ENCODE measurements at regions not wholly inside any gene's neighbourhood (a gene's known extent, or its start where the extent isn't known, plus 50 kb on each side); places are given as distances from the start of the nearest gene placed in this dataset.

DNA sequence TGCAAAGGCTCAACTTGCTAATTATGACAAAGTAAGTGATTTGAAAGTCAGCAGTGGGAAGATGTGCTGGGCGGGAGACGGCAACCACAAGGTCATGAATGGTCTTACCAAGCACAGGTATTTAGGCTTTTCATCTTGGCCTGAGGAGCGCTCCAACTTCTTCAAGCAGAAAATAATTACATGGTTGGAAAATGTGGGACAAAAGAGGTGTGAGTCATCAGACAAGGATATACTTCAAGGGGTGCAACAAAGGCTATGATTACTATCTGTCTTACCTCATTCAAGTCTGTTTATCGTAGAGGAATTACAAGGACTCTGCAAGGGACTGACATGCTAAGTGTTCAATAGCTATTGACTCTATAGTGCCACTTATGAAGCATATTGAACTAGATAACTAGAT lies 2005.7 kb downstream of the MRPL39 start:
- Histone ChIP-seq H3K36me3 (replicated peaks; ENCODE audit: low read depth, low read length) (no peaks in the 10 kb centered on the region), H3K4me3 (ENCODE audit: low read length) (no peak overlapping the region), H3K27me3 (ENCODE audit: low read depth, low read length) (no peaks in the 10 kb centered on the region), H3K4me2 (ENCODE audit: low read length) (no peak overlapping the region), H3K4me1 (ENCODE audit: low read length) (no peaks in the 10 kb centered on the region), H3K27ac (ENCODE audit: low read length) (no peak overlapping the region), H4K20me1 (ENCODE audit: insufficient read depth, low read length) (no peaks in the 10 kb centered on the region), H3K9ac (ENCODE audit: low read length) (no peak overlapping the region), H2AFZ (ENCODE audit: low read depth, low read length) (no peak overlapping the region), H3K9me3 (ENCODE audit: insufficient read depth, low read length) (no peaks in the 10 kb centered on the region), H3K79me2 (ENCODE audit: low read length) (no peaks in the 10 kb centered on the region)
- no peak for TF ChIP-seq EZH2phosphoT487 (IDR thresholded peaks at IDR 0.05; ENCODE audit: low read depth)
- TF ChIP-seq, protein P1, sequence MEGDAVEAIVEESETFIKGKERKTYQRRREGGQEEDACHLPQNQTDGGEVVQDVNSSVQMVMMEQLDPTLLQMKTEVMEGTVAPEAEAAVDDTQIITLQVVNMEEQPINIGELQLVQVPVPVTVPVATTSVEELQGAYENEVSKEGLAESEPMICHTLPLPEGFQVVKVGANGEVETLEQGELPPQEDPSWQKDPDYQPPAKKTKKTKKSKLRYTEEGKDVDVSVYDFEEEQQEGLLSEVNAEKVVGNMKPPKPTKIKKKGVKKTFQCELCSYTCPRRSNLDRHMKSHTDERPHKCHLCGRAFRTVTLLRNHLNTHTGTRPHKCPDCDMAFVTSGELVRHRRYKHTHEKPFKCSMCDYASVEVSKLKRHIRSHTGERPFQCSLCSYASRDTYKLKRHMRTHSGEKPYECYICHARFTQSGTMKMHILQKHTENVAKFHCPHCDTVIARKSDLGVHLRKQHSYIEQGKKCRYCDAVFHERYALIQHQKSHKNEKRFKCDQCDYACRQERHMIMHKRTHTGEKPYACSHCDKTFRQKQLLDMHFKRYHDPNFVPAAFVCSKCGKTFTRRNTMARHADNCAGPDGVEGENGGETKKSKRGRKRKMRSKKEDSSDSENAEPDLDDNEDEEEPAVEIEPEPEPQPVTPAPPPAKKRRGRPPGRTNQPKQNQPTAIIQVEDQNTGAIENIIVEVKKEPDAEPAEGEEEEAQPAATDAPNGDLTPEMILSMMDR (IDR thresholded peaks at IDR 0.05; ENCODE audit: low read depth, low read length): no peak

DNA sequence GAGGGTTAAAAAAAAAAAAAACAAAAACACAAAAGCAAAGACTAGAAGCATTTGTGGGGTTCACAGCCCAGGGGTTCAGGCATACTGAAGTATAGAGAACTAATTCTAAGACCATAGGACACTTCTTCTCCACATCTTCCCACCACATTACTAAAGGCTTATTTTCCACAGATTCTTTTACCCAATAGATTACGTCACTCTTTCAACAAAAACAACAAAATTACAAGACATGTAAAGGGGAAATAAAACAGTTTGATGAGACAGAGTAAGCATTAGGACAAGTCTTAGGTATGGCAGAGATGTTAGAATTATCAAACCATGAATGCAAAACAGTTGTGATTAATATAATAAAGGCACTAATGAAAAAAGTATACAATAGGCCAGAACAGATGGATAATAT lies 2013.7 kb downstream of the MRPL39 start:
- Histone ChIP-seq H3K79me2 (ENCODE audit: low read length) (no peaks in the 10 kb centered on the region), H2AFZ (ENCODE audit: low read depth, low read length) (no peak overlapping the region), H4K20me1 (ENCODE audit: insufficient read depth, low read length) (no peaks in the 10 kb centered on the region), H3K27me3 (ENCODE audit: low read depth, low read length) (no peaks in the 10 kb centered on the region), H3K9me3 (ENCODE audit: insufficient read depth, low read length) (no peaks in the 10 kb centered on the region), H3K36me3 (replicated peaks; ENCODE audit: low read depth, low read length) (no peaks in the 10 kb centered on the region), H3K4me1 (ENCODE audit: low read length) (no peaks in the 10 kb centered on the region; the same call in 1 of the 2 replicates), H3K9ac (ENCODE audit: low read length) (no peak overlapping the region), H3K27ac (ENCODE audit: low read length) (no peak overlapping the region), H3K4me3 (ENCODE audit: low read length) (no peak overlapping the region), H3K4me2 (ENCODE audit: low read length) (no peak overlapping the region)
- no peak for TF ChIP-seq EZH2phosphoT487 (IDR thresholded peaks at IDR 0.05; ENCODE audit: low read depth)
- TF ChIP-seq, protein P1 (IDR thresholded peaks at IDR 0.05; ENCODE audit: low read depth, low read length): no peak

DNA sequence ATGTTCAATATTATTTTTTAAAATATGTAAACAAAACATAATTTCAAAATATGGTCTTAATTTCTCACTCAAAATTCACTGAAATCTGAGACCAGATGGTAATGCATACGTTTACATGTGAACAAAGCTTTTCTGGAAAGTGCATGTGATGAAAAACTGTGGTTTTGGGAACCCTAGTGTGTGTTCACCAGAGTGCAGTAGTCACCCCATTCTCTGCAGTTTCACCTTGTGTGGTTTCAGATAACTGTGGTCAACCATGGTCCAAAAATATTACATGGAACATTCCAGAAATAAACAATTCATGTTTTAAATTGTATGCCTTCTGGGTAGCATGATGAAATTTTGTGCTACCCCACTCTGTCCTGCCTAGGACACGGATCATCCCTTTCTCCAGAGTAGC lies 2021.9 kb downstream of the MRPL39 start:
- H3K4me3 ChIP-seq (ENCODE audit: low read length): no peak overlapping the region
- H2AFZ ChIP-seq (ENCODE audit: low read depth, low read length): no peak overlapping the region
- no peaks in the 10 kb centered on the region for H3K79me2 ChIP-seq (ENCODE audit: low read length)
- H3K27ac ChIP-seq (ENCODE audit: low read length): no peak overlapping the region
- no peaks in the 10 kb centered on the region for H3K36me3 ChIP-seq (replicated peaks; ENCODE audit: low read depth, low read length)
- H3K4me2 ChIP-seq (ENCODE audit: low read length): no peak overlapping the region
- TF ChIP-seq, protein P1 (IDR thresholded peaks at IDR 0.05; ENCODE audit: low read depth, low read length): no peak
- TF ChIP-seq EZH2phosphoT487 (IDR thresholded peaks at IDR 0.05; ENCODE audit: low read depth): no peak
- H3K4me1 ChIP-seq (ENCODE audit: low read length): no peaks in the 10 kb centered on the region
- H4K20me1 ChIP-seq (ENCODE audit: insufficient read depth, low read length): no peaks in the 10 kb centered on the region
- H3K27me3 ChIP-seq (ENCODE audit: low read depth, low read length): no peaks in the 10 kb centered on the region
- H3K9ac ChIP-seq (ENCODE audit: low read length): no peak overlapping the region
- no peaks in the 10 kb centered on the region for H3K9me3 ChIP-seq (ENCODE audit: insufficient read depth, low read length)

GRCh38 chr21:23579573-23579972 lies 2027.7 kb downstream of the MRPL39 start:
- Histone ChIP-seq H3K36me3 (replicated peaks; ENCODE audit: low read depth, low read length) (no peaks in the 10 kb centered on the region), H3K27me3 (ENCODE audit: low read depth, low read length) (no peaks in the 10 kb centered on the region), H3K4me2 (ENCODE audit: low read length) (peak overlapping the region; percentile 70), H3K79me2 (ENCODE audit: low read length) (no peaks in the 10 kb centered on the region), H3K27ac (ENCODE audit: low read length) (no peak overlapping the region), H4K20me1 (ENCODE audit: insufficient read depth, low read length) (no peaks in the 10 kb centered on the region), H3K9ac (ENCODE audit: low read length) (no peak overlapping the region), H3K4me1 (ENCODE audit: low read length) (no peaks in the 10 kb centered on the region), H3K4me3 (ENCODE audit: low read length) (no peak overlapping the region; the same call in 1 of the 2 replicates), H2AFZ (ENCODE audit: low read depth, low read length) (0 out of 2 replicates have a peak overlapping the region, but pooled peaks have one; percentile 36), H3K9me3 (ENCODE audit: insufficient read depth, low read length) (no peaks in the 10 kb centered on the region)
- no peak for TF ChIP-seq EZH2phosphoT487 (IDR thresholded peaks at IDR 0.05; ENCODE audit: low read depth)
- TF ChIP-seq, protein P1 (IDR thresholded peaks at IDR 0.05; ENCODE audit: low read depth, low read length): no peak

Data from OCI-LY3 (cell line).